Islet precursor cell (in vitro differentiated cells): ENCODE measurements at regions not wholly inside any gene's neighbourhood (a gene's known extent, or its start where the extent isn't known, plus 50 kb on each side); places are given as distances from the start of the nearest gene placed in this dataset.

Source experiments
- DNase-seq: peaks from one replicate; pipeline ENCODE4 v3.0.0-alpha.2; 2018

- DNase-seq, result no peak
Measured at GRCh38 chr18:29647700-29648099, 1394.8 kb downstream of the DSC3 start.

- DNase-seq, result no peak
Measured at GRCh38 chr18:29644276-29644675, 1398.3 kb downstream of the DSC3 start.

- DNase-seq, result no peak
Measured at GRCh38 chr18:29629493-29630036, 1413.0 kb downstream of the DSC3 start.

GRCh38 chr18:29626094-29626493 is 1416.4 kb downstream of the DSC3 start:
- DNase-seq, result no peak

- DNase-seq, result no peak
Measured at GRCh38 chr18:29616867-29617266, 1425.7 kb downstream of the DSC3 start.

- DNase-seq, result no peak
Measured at GRCh38 chr18:29608982-29609381, 1432.1 kb upstream of the CDH2 start.

GRCh38 chr18:29605365-29605764 is 1428.4 kb upstream of the CDH2 start:
- no peak for DNase-seq

- DNase-seq, result no peak
Measured at GRCh38 chr18:29596959-29597358, 1420.0 kb upstream of the CDH2 start.

GRCh38 chr18:29594493-29594892 is 1417.6 kb upstream of the CDH2 start:
- no peak for DNase-seq

- peak; percentile 52 for DNase-seq
Measured at GRCh38 chr18:29588446-29589100, 1411.6 kb upstream of the CDH2 start.

GRCh38 chr18:29586210-29586609 is 1409.3 kb upstream of the CDH2 start:
- no peak for DNase-seq

GRCh38 chr18:29560270-29560669 is 1383.3 kb upstream of the CDH2 start:
- no peak for DNase-seq

- peak; percentile 49 for DNase-seq
Measured at GRCh38 chr18:29556070-29556469, 1379.1 kb upstream of the CDH2 start.

- DNase-seq, result no peak
Measured at GRCh38 chr18:29549759-29550158, 1372.8 kb upstream of the CDH2 start.

- no peak for DNase-seq
Measured at GRCh38 chr18:29547626-29548025, 1370.7 kb upstream of the CDH2 start.

- no peak for DNase-seq
Measured at GRCh38 chr18:29540548-29540947, 1363.6 kb upstream of the CDH2 start.

GRCh38 chr18:29531746-29532145 is 1354.8 kb upstream of the CDH2 start:
- DNase-seq, result no peak

- no peak for DNase-seq
Measured at GRCh38 chr18:29523371-29523770, 1346.4 kb upstream of the CDH2 start.

GRCh38 chr18:29512761-29513160 is 1335.8 kb upstream of the CDH2 start:
- DNase-seq, result no peak

GRCh38 chr18:29512203-29512602 is 1335.3 kb upstream of the CDH2 start:
- DNase-seq, result no peak

- no peak for DNase-seq
Measured at GRCh38 chr18:29501952-29502351, 1325.0 kb upstream of the CDH2 start.

- no peak for DNase-seq
Measured at GRCh38 chr18:29496152-29496680, 1319.3 kb upstream of the CDH2 start.

GRCh38 chr18:29494371-29494770 is 1317.4 kb upstream of the CDH2 start:
- DNase-seq, result no peak

GRCh38 chr18:29491907-29492306 is 1315.0 kb upstream of the CDH2 start:
- DNase-seq, result no peak

- no peak for DNase-seq
Measured at GRCh38 chr18:29488617-29489016, 1311.7 kb upstream of the CDH2 start.
